GM18520 (cell line): ENCODE measurements at regions not wholly inside any gene's neighbourhood (a gene's known extent, or its start where the extent isn't known, plus 50 kb on each side); places are given as distances from the start of the nearest gene placed in this dataset.
"Not testable (repeated sequence)": the region's sequence is repeated elsewhere in the genome, so short reads cannot be mapped to it uniquely, and the experiment has no call there.

Experiments
- ATAC-seq: cut with Tn5 transposase; IDR thresholded peaks from one replicate; pipeline ENCODE4 v1.9.1; 2021; ENCODE audit not compliant: unreplicated experiment

DNA sequence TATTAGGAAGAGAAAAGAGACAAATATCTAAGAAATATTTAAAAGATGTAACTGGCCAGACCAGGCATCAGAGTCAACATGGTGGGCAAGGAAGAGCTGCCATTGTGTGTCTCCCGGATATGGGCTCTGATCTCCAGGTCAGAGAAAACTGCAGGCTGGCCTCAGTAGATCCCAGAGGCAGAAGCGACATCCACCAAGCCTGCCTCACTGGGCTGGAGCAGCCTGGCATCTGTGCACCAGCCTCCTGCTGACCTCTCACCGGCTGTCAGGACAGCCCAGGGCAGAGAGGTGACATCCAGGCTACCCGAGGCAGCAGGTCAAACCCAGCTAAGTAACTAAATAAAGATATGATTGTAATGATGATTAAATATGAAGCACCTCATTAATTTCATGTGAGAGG is 162.8 kb upstream of the TNRC6C start:
- ATAC-seq: no peak

- ATAC-seq: no peak
Observed at GRCh38 chr17:77796176-77796860, 162.2 kb upstream of the TNRC6C start.

DNA sequence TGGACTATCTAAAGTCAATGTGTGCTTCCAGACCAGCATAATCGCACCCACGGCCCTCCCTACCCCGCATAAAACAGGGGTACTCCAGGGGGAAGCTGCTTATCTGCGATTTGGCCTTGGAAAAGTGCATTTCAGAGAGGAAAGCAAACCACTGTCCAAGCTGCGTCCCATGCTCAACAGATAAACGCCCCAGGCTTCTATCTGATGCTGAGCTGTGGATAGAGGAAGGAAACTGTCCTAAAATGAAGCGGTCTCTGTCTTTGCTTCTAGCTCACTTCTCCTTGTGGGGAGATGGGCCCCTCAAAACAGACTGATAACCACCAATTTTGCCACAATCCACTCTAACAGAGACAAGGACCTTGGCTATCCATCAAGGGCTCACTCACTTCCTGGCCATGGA is 160.5 kb upstream of the TNRC6C start:
- no peak for ATAC-seq

- ATAC-seq: no peak
Observed at GRCh38 chr17:77798481-77798880, 160.0 kb upstream of the TNRC6C start.

GRCh38 chr17:77800816-77801215 is 157.7 kb upstream of the TNRC6C start:
- no peak for ATAC-seq

GRCh38 chr17:77801545-77802332 is 156.8 kb upstream of the TNRC6C start:
- no peak for ATAC-seq

DNA sequence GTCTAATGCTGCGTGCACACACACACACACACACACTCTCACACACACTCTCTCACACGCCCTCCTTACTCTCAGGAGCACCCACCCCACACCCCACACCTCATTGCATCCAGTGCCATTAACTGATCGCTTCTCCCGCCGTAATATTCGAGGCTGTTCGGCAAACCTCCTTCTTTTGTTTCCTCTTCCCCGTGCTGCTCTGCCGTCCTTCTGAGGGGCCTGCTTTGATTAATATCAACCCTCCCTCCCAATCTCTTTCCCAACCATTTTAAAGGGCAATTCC is 156.2 kb upstream of the TNRC6C start:
- no peak for ATAC-seq

DNA sequence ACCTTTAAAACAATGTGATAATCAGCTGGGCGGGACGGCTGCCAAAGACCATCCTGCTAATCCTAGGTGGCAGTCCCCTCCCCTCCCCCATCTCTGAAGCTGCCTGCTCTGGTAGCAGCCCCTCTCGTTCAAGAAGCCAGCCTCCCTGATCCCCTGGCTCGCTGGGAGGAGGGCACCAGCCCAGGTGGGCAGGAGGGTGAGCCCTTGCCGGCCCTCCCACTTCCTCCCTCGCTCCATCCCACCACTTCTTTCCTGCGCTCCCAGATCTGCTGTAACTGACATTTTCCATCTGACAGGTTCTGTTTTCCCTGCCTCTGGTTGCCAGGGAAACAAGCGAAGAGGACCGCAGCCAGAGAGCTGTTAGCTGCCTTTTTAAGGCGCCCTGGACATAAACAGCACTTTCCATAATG is 155.7 kb upstream of the TNRC6C start:
- ATAC-seq: no peak

DNA sequence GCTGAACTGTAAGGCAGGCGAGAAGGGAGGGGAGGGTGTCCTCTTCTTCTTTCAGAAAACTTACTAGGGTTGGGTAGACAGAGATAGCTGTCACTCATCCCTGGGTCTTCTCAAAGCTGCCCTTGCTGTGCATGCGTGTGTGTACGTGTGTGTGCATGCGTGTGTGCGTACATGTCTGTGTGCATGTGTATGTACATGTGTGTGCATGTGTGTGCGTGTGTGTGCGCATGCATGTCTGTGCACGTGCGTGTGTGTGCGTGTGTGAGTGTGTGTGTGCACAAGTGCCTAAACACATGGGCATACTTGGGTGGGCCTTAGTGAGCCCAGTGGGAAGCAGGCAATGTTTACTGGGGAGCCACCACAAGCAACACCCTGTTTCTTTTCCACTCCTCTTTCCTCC is 154.8 kb upstream of the TNRC6C start:
- ATAC-seq: no peak

- ATAC-seq: no peak
Observed at GRCh38 chr17:77804796-77805426, 153.6 kb upstream of the TNRC6C start.

DNA sequence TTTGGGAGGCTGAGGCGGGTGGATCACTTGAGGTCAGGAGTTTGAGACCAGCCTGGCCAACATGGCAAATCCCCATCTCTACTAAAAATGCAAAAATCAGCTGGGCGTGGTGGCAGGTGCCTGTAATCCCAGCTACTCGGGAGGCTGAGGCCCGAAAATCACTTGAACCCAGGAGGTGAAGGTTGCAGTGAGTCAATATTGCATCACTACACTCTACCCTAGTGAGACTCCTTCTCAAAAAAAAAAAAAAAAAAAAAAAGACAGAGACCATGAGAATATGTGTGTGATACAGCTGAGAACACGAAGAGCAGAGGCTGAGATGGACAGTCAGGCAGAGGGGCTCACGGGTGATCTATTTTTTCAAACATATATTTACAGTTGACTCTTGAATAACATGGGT is 152.5 kb upstream of the TNRC6C start:
- ATAC-seq: not testable (repeated sequence)

DNA sequence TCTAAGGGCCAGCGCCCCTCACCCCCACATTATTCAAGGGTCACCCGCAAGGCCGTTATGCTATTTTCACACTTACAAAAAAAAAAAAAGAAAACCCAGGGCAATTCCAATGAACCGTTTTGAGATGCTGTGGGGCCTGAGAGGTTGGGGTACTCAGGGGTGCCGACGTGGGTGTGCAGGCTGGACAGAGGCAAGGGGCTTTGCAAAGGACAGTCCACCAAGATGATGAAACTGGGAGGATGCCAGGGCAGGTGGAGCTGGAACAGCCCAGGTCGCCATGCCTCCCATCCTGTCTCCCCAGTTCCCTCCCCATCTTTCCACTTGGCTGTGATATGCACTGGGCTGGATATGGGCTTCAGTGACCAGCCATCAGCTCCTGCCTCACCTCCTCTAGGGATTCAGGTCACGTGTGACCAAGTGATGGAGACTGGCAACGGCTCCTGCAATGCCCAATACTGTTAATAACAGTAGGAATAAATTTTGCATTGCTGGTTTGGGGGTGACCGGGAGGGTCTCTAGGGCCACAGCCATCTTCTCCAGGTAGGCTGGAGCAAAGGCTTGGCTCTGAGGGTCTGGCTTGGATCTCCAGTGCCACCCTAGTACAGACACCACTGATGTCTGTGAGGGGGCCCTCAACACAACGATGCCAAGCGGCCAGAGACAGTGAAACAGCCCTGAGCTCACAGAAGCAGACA is 151.3 kb upstream of the TNRC6C start:
- ATAC-seq: no peak

- ATAC-seq: no peak
Observed at GRCh38 chr17:77807746-77808441, 150.6 kb upstream of the TNRC6C start.

DNA sequence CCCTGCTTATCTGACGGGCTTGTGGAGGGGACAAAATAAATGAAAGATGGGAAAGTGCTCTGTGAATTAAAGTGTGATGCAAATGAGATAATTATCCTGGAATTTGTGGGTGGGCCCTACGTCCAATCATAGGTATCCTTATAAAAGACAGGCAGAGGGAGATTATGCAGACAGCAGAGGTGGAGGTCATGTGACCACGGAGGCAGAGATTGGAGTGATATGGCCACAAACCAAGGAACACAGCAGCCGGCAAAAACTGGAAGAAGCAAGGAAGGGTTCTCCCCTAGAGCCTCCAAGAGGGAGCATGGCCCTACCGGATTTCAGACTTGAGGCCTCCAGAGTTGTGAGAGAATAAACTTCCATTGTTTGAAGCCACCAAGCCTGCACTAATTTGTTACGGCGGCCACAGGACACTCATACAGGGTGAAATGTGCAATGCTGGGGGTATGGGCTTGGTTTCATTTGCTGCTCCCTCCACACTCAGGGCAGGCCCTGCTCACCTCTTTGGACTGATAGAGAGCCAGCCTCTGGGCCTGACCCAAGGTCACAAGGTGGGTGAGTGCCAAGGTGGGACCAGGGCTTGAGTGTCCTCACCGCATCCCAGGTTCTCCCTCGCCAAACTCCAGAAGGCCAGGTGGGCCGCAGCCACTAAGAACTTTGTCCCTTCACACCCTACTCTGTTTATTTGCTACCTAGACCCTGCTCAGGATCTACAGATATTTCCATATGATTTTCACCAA is 149.6 kb upstream of the TNRC6C start:
- ATAC-seq: no peak

- ATAC-seq: no peak
Observed at GRCh38 chr17:77809814-77810213, 148.7 kb upstream of the TNRC6C start.

- ATAC-seq: no peak
Observed at GRCh38 chr17:77810536-77810935, 148.0 kb upstream of the TNRC6C start.

DNA sequence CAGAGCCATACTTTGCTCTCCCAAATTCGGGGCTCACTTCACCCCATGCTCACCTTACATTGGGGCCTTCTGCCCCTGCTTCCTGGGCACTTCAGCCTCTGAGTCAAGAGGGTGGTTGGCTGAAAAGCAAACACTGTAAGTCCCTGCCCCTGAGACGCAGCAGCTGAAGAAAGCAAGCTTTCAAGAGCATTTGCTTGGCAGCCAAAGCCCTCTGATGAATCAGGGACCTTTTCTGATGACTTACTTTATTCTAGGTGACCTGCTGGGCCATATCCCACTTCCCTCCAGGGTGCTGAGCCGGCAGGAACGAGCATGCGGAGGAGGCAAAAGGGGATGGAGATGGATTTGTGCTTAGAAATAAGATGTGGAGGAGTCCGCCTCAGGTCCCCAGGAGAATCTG is 147.0 kb upstream of the TNRC6C start:
- ATAC-seq: no peak

DNA sequence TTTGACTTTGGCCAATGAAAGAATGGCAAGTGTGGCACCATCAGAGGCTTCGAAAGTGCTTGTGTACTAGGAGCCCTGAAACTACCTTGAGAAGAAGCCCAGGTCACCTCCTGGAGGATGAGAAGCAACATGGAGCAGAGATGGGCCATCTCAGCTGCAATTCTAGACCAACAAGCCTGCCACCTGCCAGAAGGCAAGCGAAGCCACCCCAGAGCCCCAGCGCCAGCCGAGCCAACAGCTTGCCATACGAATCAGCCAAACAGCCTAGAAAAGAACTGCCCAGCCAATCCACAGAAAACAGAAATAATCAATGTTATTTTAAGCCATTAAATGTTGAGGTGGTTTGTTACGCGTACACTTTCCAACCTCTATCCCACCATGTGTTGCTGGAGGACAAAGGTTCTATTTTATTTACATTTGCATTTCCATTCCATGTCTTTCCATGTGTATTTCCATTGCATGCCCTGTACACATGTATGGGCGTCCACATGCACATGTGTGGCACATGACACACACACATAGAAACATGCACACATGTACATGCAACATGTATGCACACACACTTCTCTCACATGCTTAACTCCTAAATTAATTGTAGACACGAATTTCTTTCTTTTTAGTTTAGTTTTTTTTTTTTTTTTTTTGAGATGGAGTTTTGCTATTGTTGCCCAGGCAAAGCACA is 144.3 kb upstream of the TNRC6C start:
- no peak for ATAC-seq

DNA sequence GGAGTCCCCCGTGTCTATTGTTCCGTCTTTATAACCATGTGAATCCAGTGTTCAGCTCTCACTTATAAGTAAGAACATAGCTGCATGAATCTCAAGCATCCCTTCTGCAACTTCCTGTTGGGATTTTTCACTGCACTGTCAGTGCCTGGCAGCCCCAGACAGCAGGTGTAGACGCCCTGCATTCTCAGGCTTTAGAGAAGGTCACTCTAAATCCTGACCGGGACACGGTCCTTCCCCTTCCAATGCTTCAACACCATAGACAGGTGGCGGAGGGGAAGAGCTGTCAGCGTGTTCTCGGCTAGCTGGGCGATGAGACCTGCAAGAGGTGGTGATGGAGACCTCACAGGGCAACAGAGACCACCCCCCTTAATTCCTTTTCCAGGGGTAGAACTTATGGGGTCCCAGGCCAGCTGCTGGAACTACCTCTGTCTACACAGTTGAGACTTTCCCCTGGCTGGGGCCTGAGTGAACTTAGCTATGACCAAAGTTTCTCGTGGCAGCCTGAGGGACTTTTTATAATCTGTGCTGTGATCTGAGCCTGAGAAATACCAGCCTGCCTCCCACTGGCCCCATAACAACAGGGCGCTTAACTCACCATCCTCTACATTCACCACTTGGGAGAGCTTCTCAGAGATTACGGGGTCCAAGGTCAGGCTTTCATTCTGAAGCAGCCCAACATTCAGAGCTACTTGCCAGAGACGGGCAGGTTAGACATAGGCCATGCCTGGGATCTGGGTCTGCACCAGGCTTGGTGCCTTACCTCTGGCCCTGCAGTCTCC is 143.2 kb upstream of the TNRC6C start:
- ATAC-seq: no peak
